Astrocyte (in vitro differentiated cells and primary cell): ENCODE measurements at regions not wholly inside any gene's neighbourhood (a gene's known extent, or its start where the extent isn't known, plus 50 kb on each side); places are given as distances from the start of the nearest gene placed in this dataset.

ENCODE experiments used
- DNase-seq: peaks from one replicate; pipeline ENCODE4 v3.0.0-alpha.2; 2010; ENCODE audit warnings: low read depth
- FAIRE-seq: peaks from 2 replicates; lab custom pipeline; 2011; peaks lifted over from hg19 to GRCh38; lab: Jason Lieb, UNC
- H2AFZ ChIP-seq: 2 replicates; pipeline ENCODE4 v1.6.0; 2012; ENCODE audit warnings: low read depth, low read length, inconsistent platforms
- H3K27ac ChIP-seq: 2 replicates; pipeline ENCODE4 v1.5.1; 2011; ENCODE audit warnings: low read depth, low read length, inconsistent platforms
- H3K27me3 ChIP-seq: 2 replicates; pipeline ENCODE4 v1.6.0; 2011; ENCODE audit warnings: low read length, inconsistent platforms; ENCODE audit not compliant: insufficient read depth
- H3K36me3 ChIP-seq: 2 replicates; pipeline ENCODE4 v1.5.1; 2011; ENCODE audit warnings: low read length, inconsistent platforms; ENCODE audit not compliant: insufficient read depth
- H3K4me1 ChIP-seq: 2 replicates; pipeline ENCODE4 v1.5.1; 2011; ENCODE audit warnings: low read length, inconsistent platforms; ENCODE audit not compliant: insufficient read depth
- H3K4me2 ChIP-seq: 2 replicates; pipeline ENCODE4 v1.6.0; 2012; ENCODE audit warnings: low read length, inconsistent platforms
- H3K4me3 ChIP-seq: 2 replicates; pipeline ENCODE4 v1.5.1; 2011; ENCODE audit warnings: low read depth, mild to moderate bottlenecking, low read length, inconsistent platforms; ENCODE audit not compliant: insufficient read depth
- H3K79me2 ChIP-seq: 2 replicates; pipeline ENCODE4 v1.6.0; 2012; ENCODE audit warnings: mild to moderate bottlenecking, low read length, inconsistent platforms; ENCODE audit not compliant: insufficient read depth
- H3K9ac ChIP-seq: 2 replicates; pipeline ENCODE4 v1.6.0; 2012; ENCODE audit warnings: mild to moderate bottlenecking, low read length, inconsistent platforms
- H3K9me3 ChIP-seq: 2 replicates; pipeline ENCODE4 v1.5.1; 2012; ENCODE audit warnings: low read depth, mild to moderate bottlenecking, low read length, inconsistent platforms; ENCODE audit not compliant: insufficient read depth
- H4K20me1 ChIP-seq: 2 replicates; pipeline ENCODE4 v1.6.0; 2012; ENCODE audit warnings: low read length, inconsistent platforms; ENCODE audit not compliant: insufficient read depth
- H3K27ac Mint-ChIP-seq: one replicate; pipeline ENCODE4 v1.8.0; 2021; ENCODE audit warnings: mild to moderate bottlenecking, mixed read lengths; ENCODE audit not compliant: unreplicated experiment
- H3K27me3 Mint-ChIP-seq: one replicate; pipeline ENCODE4 v1.8.0; 2021; ENCODE audit warnings: low read depth, mixed read lengths; ENCODE audit not compliant: unreplicated experiment
- H3K36me3 Mint-ChIP-seq: one replicate; pipeline ENCODE4 v1.8.0; 2021; ENCODE audit warnings: low read depth, mixed read lengths; ENCODE audit not compliant: unreplicated experiment
- H3K4me1 Mint-ChIP-seq: one replicate; pipeline ENCODE4 v1.8.0; 2021; ENCODE audit warnings: low read depth, mixed read lengths; ENCODE audit not compliant: unreplicated experiment
- H3K4me3 Mint-ChIP-seq: one replicate; pipeline ENCODE4 v1.8.0; 2021; ENCODE audit warnings: mild to moderate bottlenecking, moderate library complexity, mixed read lengths; ENCODE audit not compliant: unreplicated experiment
- H3K9me3 Mint-ChIP-seq: one replicate; pipeline ENCODE4 v1.8.0; 2021; ENCODE audit warnings: mild to moderate bottlenecking, mixed read lengths; ENCODE audit not compliant: unreplicated experiment
- CTCF ChIP-seq: IDR thresholded peaks from 2 replicates; pipeline ENCODE4 v1.5.1; 2011; ENCODE audit warnings: low read depth, mild to moderate bottlenecking, inconsistent platforms, low read length, moderate library complexity; ENCODE audit not compliant: insufficient read depth
- EZH2 ChIP-seq: IDR thresholded peaks from 2 replicates; pipeline ENCODE4 v1.6.1; 2012; ENCODE audit warnings: mild to moderate bottlenecking, low read length, inconsistent platforms; ENCODE audit not compliant: insufficient read depth

- no peaks in the 10 kb centered on the region for H3K79me2 ChIP-seq
- peaks cover 3% of the 10 kb centered on the region for H3K36me3 Mint-ChIP-seq
- no peak for FAIRE-seq
Observed at GRCh38 chr14:39483682-39484081, 51.4 kb upstream of the FBXO33 start.

More at GRCh38 chr14:39483682-39484081, 51.4 kb upstream of the FBXO33 start:
- Mint-ChIP-seq H3K4me3 (no peak overlapping the region), H3K4me1 (no peaks in the 10 kb centered on the region), H3K9me3 (no peaks in the 10 kb centered on the region), H3K27me3 (no peaks in the 10 kb centered on the region), H3K27ac (no peak overlapping the region)
- Histone ChIP-seq H3K9ac (no peak overlapping the region), H4K20me1 (no peaks in the 10 kb centered on the region), H2AFZ (no peak overlapping the region), H3K4me3 (no peak overlapping the region), H3K27me3 (no peaks in the 10 kb centered on the region), H3K4me1 (no peaks in the 10 kb centered on the region), H3K9me3 (no peaks in the 10 kb centered on the region), H3K27ac (no peak overlapping the region), H3K36me3 (no peaks in the 10 kb centered on the region), H3K4me2 (no peak overlapping the region)
- TF ChIP-seq CTCF = no peak
- no peak for TF ChIP-seq EZH2
- DNase-seq = no peak
